ENCODE measurements at regions not wholly inside any gene's neighbourhood (a gene's known extent, or its start where the extent isn't known, plus 50 kb on each side); places are given as distances from the start of the nearest gene placed in this dataset.

- TF ChIP-seq ZNF778 (CRISPR knock-in tag; IDR thresholded peaks at IDR 0.05): no peak
- TF ChIP-seq ZNF280A (IDR thresholded peaks at IDR 0.05; ENCODE audit: low read depth, partially characterized antibody): no peak
- TF ChIP-seq MYBL2 (IDR thresholded peaks at IDR 0.05; ENCODE audit: low read depth): no peak
- TF ChIP-seq MYBL2 (CRISPR knock-in tag; IDR thresholded peaks at IDR 0.05; ENCODE audit: borderline replicate concordance): no peak
- TF ChIP-seq ARNT (IDR thresholded peaks at IDR 0.05): no peak
- TF ChIP-seq MXI1 (IDR thresholded peaks at IDR 0.05; ENCODE audit: low read depth, low read length): no peak
- no peak for TF ChIP-seq GABPB2 (CRISPR knock-in tag; conservative IDR thresholded peaks at IDR 0.05)
Measured at GRCh38 chr2:154638783-154639182, 59.7 kb upstream of the KCNJ3 start (continued).

GRCh38 chr2:154640000-154640399 lies 58.5 kb upstream of the KCNJ3 start:
- intact Hi-C loops (cut with micrococcal nuclease): no loop called here
- TF ChIP-seq IRF9 (tag; IDR thresholded peaks at IDR 0.05) (no peak), ZNF212 (CRISPR knock-in tag; IDR thresholded peaks at IDR 0.05) (no peak), SREBF1 (IDR thresholded peaks at IDR 0.05; ENCODE audit: borderline replicate concordance, low read depth, low read length) (no peak), CLOCK (CRISPR knock-in tag; IDR thresholded peaks at IDR 0.05; ENCODE audit: borderline replicate concordance) (no peak), TBL1XR1 (IDR thresholded peaks at IDR 0.05; ENCODE audit: low read length in 2 of 2) (no peak), ID3 (CRISPR knock-in tag; IDR thresholded peaks at IDR 0.05) (no peak), ID3 (tag; IDR thresholded peaks at IDR 0.05) (no peak)

More at GRCh38 chr2:154640000-154640399, 58.5 kb upstream of the KCNJ3 start:
- Histone ChIP-seq H3K4me2 (ENCODE audit: insufficient read depth, low read length) (no peak overlapping the region), H3K4me1 (replicated peaks in 1 of 2; ENCODE audit: control insufficient read depth in 2 of 2, insufficient read depth in 2 of 2, low read length in 2 of 2) (no peaks in the 10 kb centered on the region), H3K36me3 (ENCODE audit: control insufficient read depth, insufficient read depth, low read length) (no peaks in the 10 kb centered on the region), H3K27me3 (ENCODE audit: control insufficient read depth in 2 of 2, insufficient read depth in 2 of 2, low read length in 2 of 2) (no peaks in the 10 kb centered on the region), H3K9ac (ENCODE audit: insufficient read depth in 1 of 2, low read depth in 2 of 2, low read length in 2 of 2) (no peak overlapping the region), H3K9me1 (ENCODE audit: control insufficient read depth, insufficient read depth, low read length) (no peaks in the 10 kb centered on the region), H3K79me2 (ENCODE audit: control insufficient read depth, insufficient read depth, low read length) (no peaks in the 10 kb centered on the region), H3K27ac (ENCODE audit: extremely low read depth, low read depth, low read length) (no peak overlapping the region), H3K4me3 (no peak overlapping the region), H3K9me3 (replicated peaks; ENCODE audit: control insufficient read depth, insufficient read depth, low read depth, low read length) (peaks cover 5% of the 10 kb centered on the region; the same call in 1 of the 2 replicates), H4K20me1 (replicated peaks; ENCODE audit: control insufficient read depth, insufficient read depth, low read length) (no peaks in the 10 kb centered on the region), H2AFZ (ENCODE audit: low read depth, low read length) (no peak overlapping the region)
- FAIRE-seq (no peak), ATAC-seq (no peak), DNase-seq (ENCODE audit: extremely low read depth in 1 of 4, low spot score in 3 of 4) (no peak)
- BruUV-seq (replicated peaks): no TSS peak
- CTCF ChIA-PET (ENCODE audit: low intra/inter-chr PET ratio): no interaction called here
- WGBS (ENCODE audit: insufficient coverage, low coverage, missing lambda C conversion rate): 0% methylated on average over 3 of the region's 3 CpGs
- POLR2A ChIA-PET: no interaction called here
- in situ Hi-C loops (cut with MboI): no loop called here

Data from K562 (cell line).